ENCODE measurements at regions not wholly inside any gene's neighbourhood (a gene's known extent, or its start where the extent isn't known, plus 50 kb on each side); places are given as distances from the start of the nearest gene placed in this dataset.

GRCh38 chr7:26616235-26616634, 248.2 kb downstream of the SKAP2 start:
- no peak for ATAC-seq
- H3K4me1 Mint-ChIP-seq, result peaks cover 0 to 2% (median 0%) of the 10 kb centered on the region in 7 donors

GRCh38 chr7:26617066-26617465, 247.3 kb downstream of the SKAP2 start:
- Mint-ChIP-seq H3K27me3 (peaks cover 0 to 19% (median 6%) of the 10 kb centered on the region in 5 donors), H3K36me3 (peaks cover 0 to 3% (median 0%) of the 10 kb centered on the region in 5 donors), H3K27ac (no peak overlapping the region), H3K4me3 (no peak overlapping the region), H3K4me1 (peaks cover 0 to 2% (median 0%) of the 10 kb centered on the region in 7 donors), H3K9me3 (no peaks in the 10 kb centered on the region)
- H3K9me3 ChIP-seq (ENCODE audit: control insufficient read depth in 2 of 3, low read length in 3 of 3), result no peaks in the 10 kb centered on the region
- DNase-seq, result no peak
- no peaks in the 10 kb centered on the region for H3K4me1 ChIP-seq (ENCODE audit: control insufficient read depth in 2 of 2, insufficient read depth in 2 of 2, low read length in 2 of 2)
- ATAC-seq, result no peak
- H3K27me3 ChIP-seq (ENCODE audit: control insufficient read depth in 2 of 2, insufficient read depth in 2 of 2, low read length in 2 of 2), result no peaks in the 10 kb centered on the region
- ChIA-PET POLR2A (no interaction called here), CTCF (no interaction called here)
- no peaks in the 10 kb centered on the region for H3K36me3 ChIP-seq (ENCODE audit: control insufficient read depth in 2 of 3, insufficient read depth in 3 of 3, low read length in 3 of 3)
- H3K4me3 ChIP-seq (ENCODE audit: low read length), result no peak overlapping the region
- intact Hi-C loops (cut with micrococcal nuclease), result no loop called here
- no peak overlapping the region for H3K27ac ChIP-seq (ENCODE audit: low read depth, low read length)

More at GRCh38 chr7:26616235-26616634, 248.2 kb downstream of the SKAP2 start:
- H3K27ac ChIP-seq (ENCODE audit: low read depth, low read length), result no peak overlapping the region
- no peak overlapping the region for H3K27ac Mint-ChIP-seq
- H3K27me3 Mint-ChIP-seq, result peaks cover 0 to 27% (median 6%) of the 10 kb centered on the region in 5 donors
- no peaks in the 10 kb centered on the region for H3K9me3 ChIP-seq (ENCODE audit: control insufficient read depth in 2 of 3, low read length in 3 of 3)
- no peak overlapping the region for H3K4me3 ChIP-seq (ENCODE audit: low read length)
- H3K27me3 ChIP-seq (ENCODE audit: control insufficient read depth in 2 of 2, insufficient read depth in 2 of 2, low read length in 2 of 2), result no peaks in the 10 kb centered on the region
- H3K36me3 ChIP-seq (ENCODE audit: control insufficient read depth in 2 of 3, insufficient read depth in 3 of 3, low read length in 3 of 3), result no peaks in the 10 kb centered on the region
- CTCF ChIA-PET, result no interaction called here
- no peak for DNase-seq
- POLR2A ChIA-PET, result no interaction called here
- no peaks in the 10 kb centered on the region for H3K4me1 ChIP-seq (ENCODE audit: control insufficient read depth in 2 of 2, insufficient read depth in 2 of 2, low read length in 2 of 2)
- intact Hi-C loops (cut with micrococcal nuclease), result no loop called here
- H3K36me3 Mint-ChIP-seq, result peaks cover 0 to 3% (median 0%) of the 10 kb centered on the region in 5 donors
- no peak overlapping the region for H3K4me3 Mint-ChIP-seq
- H3K9me3 Mint-ChIP-seq, result no peaks in the 10 kb centered on the region

All from naive thymus-derived CD4-positive, alpha-beta T cell (primary cell).